IMR-90 (cell line): ENCODE measurements at regions not wholly inside any gene's neighbourhood (a gene's known extent, or its start where the extent isn't known, plus 50 kb on each side); places are given as distances from the start of the nearest gene placed in this dataset.

ENCODE experiments used
- ATAC-seq: fragments of 200-7000 bp; cut with Tn5 transposase; 2 replicates; pipeline ENCODE4 v1.9.1; 2020; ENCODE audit warnings: low read depth, mild to moderate bottlenecking, moderate library complexity
- BruUV-seq: library from RNA; stranded (reverse); fragments of 400-500 nt; replicated peaks from 2 replicates; lab custom pipeline; 2021; lab: Mats Ljungman, UMichigan
- CTCF ChIA-PET: fragments of 300-600 bp; formaldehyde crosslinking; extraction: SDS; loops from one replicate; lab custom pipeline; 2021; ENCODE audit warnings: antibody characterized with exemption; lab: Yijun Ruan, JAX
- POLR2A ChIA-PET: fragments of 300-600 bp; sonication (Branson Sonifier 250); formaldehyde crosslinking; loops from one replicate; lab custom pipeline; 2022; ENCODE audit warnings: antibody characterized with exemption; ENCODE audit not compliant: unreplicated experiment; lab: Charles Lee
- DNase-seq: peaks from one replicate; pipeline ENCODE4 v3.0.0; 2013
- H2AFZ ChIP-seq: replicated peaks from 2 replicates; pipeline ENCODE3; 2013; ENCODE audit warnings: low read length, mild to moderate bottlenecking; ENCODE audit not compliant: poor library complexity
- H2AK5ac ChIP-seq: 2 replicates; pipeline ENCODE4 v1.6.1; 2013; ENCODE audit warnings: low read depth, low read length, inconsistent platforms
- H2AK9ac ChIP-seq: replicated peaks from 2 replicates; pipeline ENCODE3; 2013; ENCODE audit warnings: mild to moderate bottlenecking, low read depth, low read length, moderate library complexity; ENCODE audit not compliant: poor library complexity
- H2BK120ac ChIP-seq: 2 replicates; pipeline ENCODE4 v1.6.1; 2013; ENCODE audit warnings: low read depth, low read length, inconsistent platforms
- H2BK15ac ChIP-seq: 3 replicates; pipeline ENCODE4 v1.6.1; 2013; ENCODE audit warnings: low read depth, low read length, inconsistent platforms
- H2BK20ac ChIP-seq: 2 replicates; pipeline ENCODE4 v1.6.1; 2013; ENCODE audit warnings: low read depth, mild to moderate bottlenecking, inconsistent platforms, low read length, moderate library complexity
- H2BK5ac ChIP-seq: 2 replicates; pipeline ENCODE4 v1.6.1; 2013; ENCODE audit warnings: mild to moderate bottlenecking, low read depth, low read length, inconsistent platforms; ENCODE audit not compliant: poor library complexity, severe bottlenecking
- H3K14ac ChIP-seq: replicated peaks from 2 replicates; pipeline ENCODE4 v1.6.1; 2013; ENCODE audit warnings: low read depth, low read length, inconsistent platforms
- H3K18ac ChIP-seq: 2 replicates; pipeline ENCODE4 v1.6.1; 2013; ENCODE audit warnings: low read depth, low read length, control low read depth
- H3K23ac ChIP-seq: 2 replicates; pipeline ENCODE4 v1.6.1; 2013; ENCODE audit warnings: low read depth, low read length, inconsistent platforms
- H3K27ac ChIP-seq: 2 replicates; pipeline ENCODE4 v1.5.1; 2013; ENCODE audit warnings: mild to moderate bottlenecking, control low read depth, low read length; ENCODE audit not compliant: insufficient read depth
- H3K27me3 ChIP-seq: 2 replicates; pipeline ENCODE4 v1.6.1; 2013; ENCODE audit warnings: low read length; ENCODE audit not compliant: control insufficient read depth, insufficient read depth
- H3K36me3 ChIP-seq: 2 replicates; pipeline ENCODE4 v1.6.1; 2013; ENCODE audit warnings: low read length, mixed read lengths; ENCODE audit not compliant: control insufficient read depth, insufficient read depth
- H3K4ac ChIP-seq: 2 replicates; pipeline ENCODE4 v1.6.1; 2013; ENCODE audit warnings: low read depth, low read length, inconsistent platforms
- H3K4me1 ChIP-seq: 2 replicates; pipeline ENCODE4 v1.6.1; 2013; ENCODE audit warnings: low read length, mixed read lengths; ENCODE audit not compliant: control insufficient read depth, insufficient read depth
- H3K4me2 ChIP-seq: 2 replicates; pipeline ENCODE4 v1.6.1; 2013; ENCODE audit warnings: low read depth, mild to moderate bottlenecking, control low read depth, low read length, moderate library complexity
- H3K4me3 ChIP-seq: 2 replicates; pipeline ENCODE4 v1.5.1; 2013; ENCODE audit warnings: low read depth, mild to moderate bottlenecking, control low read depth, low read length, moderate library complexity; ENCODE audit not compliant: insufficient read depth
- H3K56ac ChIP-seq: 2 replicates; pipeline ENCODE4 v1.6.1; 2013; ENCODE audit warnings: low read length, inconsistent platforms; ENCODE audit not compliant: insufficient read depth; ENCODE audit errors: extremely low read depth
- H3K79me1 ChIP-seq, 2 experiments: 2 replicates each; pipeline ENCODE4 v1.6.1; 2013; ENCODE audit warnings: low read length in 2 of 2, inconsistent platforms in 1 of 2, low read depth in 1 of 2
- H3K9ac ChIP-seq: 2 replicates; pipeline ENCODE4 v1.6.1; 2013; ENCODE audit warnings: low read depth, low read length, control low read depth
- H3K9me1 ChIP-seq: 2 replicates; pipeline ENCODE4 v1.6.1; 2013; ENCODE audit warnings: low read length, inconsistent platforms; ENCODE audit not compliant: insufficient read depth
- H3K9me3 ChIP-seq: 2 replicates; pipeline ENCODE4 v1.6.1; 2013; ENCODE audit warnings: low read length; ENCODE audit not compliant: control insufficient read depth, insufficient read depth
- H4K20me1 ChIP-seq: 2 replicates; pipeline ENCODE4 v1.6.1; 2013; ENCODE audit warnings: low read length, inconsistent platforms; ENCODE audit not compliant: insufficient read depth
- H4K5ac ChIP-seq: 2 replicates; pipeline ENCODE4 v1.6.1; 2013; ENCODE audit warnings: mild to moderate bottlenecking, low read depth, low read length, control low read depth
- H4K8ac ChIP-seq, 2 experiments: 2 replicates each; pipeline ENCODE4 v1.6.1; 2013; ENCODE audit warnings: low read depth in 2 of 2, low read length in 2 of 2, control low read depth in 1 of 2, inconsistent platforms in 1 of 2
- H4K91ac ChIP-seq: 2 replicates; pipeline ENCODE4 v1.6.1; 2013; ENCODE audit warnings: low read depth, low read length, inconsistent platforms; ENCODE audit not compliant: insufficient read depth
- BHLHE40 ChIP-seq: fragments of 150-350 bp; IDR thresholded peaks from 2 replicates; pipeline ENCODE4 v1.6.1; 2016; ENCODE audit warnings: mild to moderate bottlenecking, low read depth, low read length
- CEBPB ChIP-seq: IDR thresholded peaks from 2 replicates; pipeline ENCODE4 v1.6.1; 2012; ENCODE audit warnings: low read depth, low read length, improper control_type of control experiment
- CHD1 ChIP-seq: IDR thresholded peaks from 2 replicates; pipeline ENCODE4 v1.6.1; 2012; ENCODE audit warnings: low read depth, low read length, improper control_type of control experiment
- FOS ChIP-seq: fragments of 150-350 bp; IDR thresholded peaks from 2 replicates; pipeline ENCODE4 v1.6.1; 2016; ENCODE audit warnings: low read depth, low read length
- MAFK ChIP-seq: IDR thresholded peaks from 2 replicates; pipeline ENCODE4 v1.6.1; 2012; ENCODE audit warnings: low read depth, low read length, improper control_type of control experiment
- MAZ ChIP-seq: IDR thresholded peaks from 2 replicates; pipeline ENCODE4 v1.6.1; 2012; ENCODE audit warnings: low read depth, mild to moderate bottlenecking, low read length, improper control_type of control experiment, moderate library complexity, borderline replicate concordance
- MXI1 ChIP-seq: IDR thresholded peaks from 2 replicates; pipeline ENCODE4 v1.6.1; 2012; ENCODE audit warnings: low read depth, mild to moderate bottlenecking, low read length, moderate library complexity, borderline replicate concordance
- NFE2L2 ChIP-seq: fragments of 150-350 bp; IDR thresholded peaks from 2 replicates; pipeline ENCODE4 v1.6.1; 2016; ENCODE audit warnings: low read depth, mild to moderate bottlenecking, low read length
- POLR2A ChIP-seq: IDR thresholded peaks from 2 replicates; pipeline ENCODE4 v1.6.1; 2012; ENCODE audit warnings: mild to moderate bottlenecking, low read depth, low read length
- RAD21 ChIP-seq: IDR thresholded peaks from 2 replicates; pipeline ENCODE4 v1.6.1; 2012; ENCODE audit warnings: low read length, improper control_type of control experiment
- RCOR1 ChIP-seq: IDR thresholded peaks from 2 replicates; pipeline ENCODE4 v1.6.1; 2012; ENCODE audit warnings: mild to moderate bottlenecking, low read length, improper control_type of control experiment; ENCODE audit not compliant: insufficient replicate concordance
- RFX5 ChIP-seq: IDR thresholded peaks from 2 replicates; pipeline ENCODE4 v1.8.0; 2012; ENCODE audit warnings: low read depth, mild to moderate bottlenecking, low read length, moderate library complexity
- SMC3 ChIP-seq: fragments of 150-350 bp; IDR thresholded peaks from 2 replicates; pipeline ENCODE4 v1.6.1; 2016; ENCODE audit warnings: low read depth, mild to moderate bottlenecking, antibody characterized with exemption, low read length, moderate library complexity
- WGBS, 2 experiments: methylation state at CpG; one replicate each; pipeline versions ENCODE4 v1.1.5 to v1.1.7; 2013; ENCODE audit warnings: missing lambda C conversion rate in 2 of 2; ENCODE audit not compliant: insufficient read length in 1 of 2; ENCODE audit errors: extremely low coverage in 2 of 2; 5-methylcytosine and 5-hydroxymethylcytosine counted together
- dilution Hi-C: fragments of 300-500 bp; cut with HindIII; formaldehyde crosslinking; loops from one replicate; pipeline ENCODE4 v1.14.3; 2018; ENCODE audit warnings: low sequenced_read_pairs; ENCODE audit not compliant: unreplicated experiment
- in situ Hi-C: fragments of 300-500 bp; cut with MboI; formaldehyde crosslinking; loops from 3 replicates; pipeline ENCODE4 v1.14.3; 2019; ENCODE audit warnings: low sequenced_read_pairs, inconsistent platforms, mixed read lengths
- intact Hi-C: fragments of 100-400 bp; cut with micrococcal nuclease; formaldehyde crosslinking; loops from 2 replicates; pipeline ENCODE4 v1.10.0; 2022
- TF ChIP-seq, protein P1 (sequence below): fragments of 150-350 bp; IDR thresholded peaks from 2 replicates; pipeline ENCODE4 v1.6.1; 2016; ENCODE audit warnings: low read depth, mild to moderate bottlenecking, low read length, moderate library complexity, borderline replicate concordance
- TF ChIP-seq, protein P2 (sequence below): fragments of 150-350 bp; IDR thresholded peaks from 2 replicates; pipeline ENCODE4 v1.6.1; 2017; ENCODE audit warnings: mild to moderate bottlenecking, antibody characterized with exemption, low read length, low read depth
- TF ChIP-seq, protein P3 (sequence below): conservative IDR thresholded peaks from 2 replicates; pipeline ENCODE4 v1.5.1; 2012; ENCODE audit warnings: mild to moderate bottlenecking, low read depth, low read length, improper control_type of control experiment

DNA sequence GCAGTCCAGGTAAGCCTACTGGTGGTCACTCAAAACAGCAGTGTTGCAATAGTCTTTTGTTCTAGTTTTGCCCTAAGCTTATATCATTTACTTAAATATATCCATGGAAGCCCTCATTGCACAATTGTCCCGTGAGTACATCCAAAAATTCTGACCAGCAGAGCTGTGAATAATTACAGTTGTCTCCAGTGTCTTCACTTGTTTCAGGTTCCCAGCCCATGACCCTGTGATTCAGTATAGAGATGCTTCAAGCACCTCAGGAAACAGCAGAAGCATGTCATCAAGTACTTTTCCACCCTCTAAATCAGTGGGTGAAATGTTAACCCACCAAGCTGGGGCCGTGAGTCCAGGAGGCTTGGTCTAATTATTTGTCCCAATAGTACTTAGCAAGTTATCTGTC, 214.9 kb upstream of the RPS6KA3 start:
- Histone ChIP-seq H3K4me2 (no peak overlapping the region), H3K79me1 (no peaks in the 10 kb centered on the region), H3K9ac (no peak overlapping the region), H2BK15ac (no peak overlapping the region), H3K9me1 (no peaks in the 10 kb centered on the region), H3K36me3 (no peaks in the 10 kb centered on the region), H2AK5ac (no peak overlapping the region), H3K27me3 (no peaks in the 10 kb centered on the region; the same call in 1 of the 2 replicates), H3K4ac (no peak overlapping the region), H2BK120ac (no peak overlapping the region), H4K20me1 (no peaks in the 10 kb centered on the region), H2BK20ac (no peak overlapping the region), H2AFZ (no peak overlapping the region), H3K4me3 (no peak overlapping the region), H3K23ac (no peak overlapping the region), H3K14ac (no peak overlapping the region), H4K8ac (no peak overlapping the region), H4K5ac (no peak overlapping the region), H3K27ac (no peak overlapping the region), H3K4me1 (no peaks in the 10 kb centered on the region), H2AK9ac (no peak overlapping the region), H4K91ac (no peak overlapping the region), H3K18ac (no peak overlapping the region), H3K56ac (no peak overlapping the region), H3K9me3 (no peaks in the 10 kb centered on the region), H2BK5ac (no peak overlapping the region)
- 33% methylated on average over 1 of the region's 2 CpGs; no CpG with 5 or more reads in 1 of the 2 experiments for WGBS, 2 experiments
- no TSS peak for BruUV-seq
- ChIA-PET POLR2A (no interaction called here), CTCF (interaction anchor here (1.2 kb wide), 1 partner anchor 18 kb away, joined by 3 read pairs; no protein-coding TSS in a partner anchor)
- in situ Hi-C loops (no loop called here), dilution Hi-C loops (no loop called here), intact Hi-C loops (no loop called here)
- ATAC-seq (no peak), DNase-seq (no peak)
- TF ChIP-seq NFE2L2 = no peak
- TF ChIP-seq CEBPB = no peak
- TF ChIP-seq MAFK = no peak
- no peak for TF ChIP-seq MXI1
- TF ChIP-seq, protein P1, sequence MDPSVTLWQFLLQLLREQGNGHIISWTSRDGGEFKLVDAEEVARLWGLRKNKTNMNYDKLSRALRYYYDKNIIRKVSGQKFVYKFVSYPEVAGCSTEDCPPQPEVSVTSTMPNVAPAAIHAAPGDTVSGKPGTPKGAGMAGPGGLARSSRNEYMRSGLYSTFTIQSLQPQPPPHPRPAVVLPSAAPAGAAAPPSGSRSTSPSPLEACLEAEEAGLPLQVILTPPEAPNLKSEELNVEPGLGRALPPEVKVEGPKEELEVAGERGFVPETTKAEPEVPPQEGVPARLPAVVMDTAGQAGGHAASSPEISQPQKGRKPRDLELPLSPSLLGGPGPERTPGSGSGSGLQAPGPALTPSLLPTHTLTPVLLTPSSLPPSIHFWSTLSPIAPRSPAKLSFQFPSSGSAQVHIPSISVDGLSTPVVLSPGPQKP = no peak
- no peak for TF ChIP-seq MAZ
- no peak for TF ChIP-seq POLR2A
- no peak for TF ChIP-seq RCOR1
- TF ChIP-seq FOS = no peak
- TF ChIP-seq SMC3 = no peak
- TF ChIP-seq CHD1 = no peak
- TF ChIP-seq, protein P2, sequence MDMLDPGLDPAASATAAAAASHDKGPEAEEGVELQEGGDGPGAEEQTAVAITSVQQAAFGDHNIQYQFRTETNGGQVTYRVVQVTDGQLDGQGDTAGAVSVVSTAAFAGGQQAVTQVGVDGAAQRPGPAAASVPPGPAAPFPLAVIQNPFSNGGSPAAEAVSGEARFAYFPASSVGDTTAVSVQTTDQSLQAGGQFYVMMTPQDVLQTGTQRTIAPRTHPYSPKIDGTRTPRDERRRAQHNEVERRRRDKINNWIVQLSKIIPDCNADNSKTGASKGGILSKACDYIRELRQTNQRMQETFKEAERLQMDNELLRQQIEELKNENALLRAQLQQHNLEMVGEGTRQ = no peak
- TF ChIP-seq, protein P3, sequence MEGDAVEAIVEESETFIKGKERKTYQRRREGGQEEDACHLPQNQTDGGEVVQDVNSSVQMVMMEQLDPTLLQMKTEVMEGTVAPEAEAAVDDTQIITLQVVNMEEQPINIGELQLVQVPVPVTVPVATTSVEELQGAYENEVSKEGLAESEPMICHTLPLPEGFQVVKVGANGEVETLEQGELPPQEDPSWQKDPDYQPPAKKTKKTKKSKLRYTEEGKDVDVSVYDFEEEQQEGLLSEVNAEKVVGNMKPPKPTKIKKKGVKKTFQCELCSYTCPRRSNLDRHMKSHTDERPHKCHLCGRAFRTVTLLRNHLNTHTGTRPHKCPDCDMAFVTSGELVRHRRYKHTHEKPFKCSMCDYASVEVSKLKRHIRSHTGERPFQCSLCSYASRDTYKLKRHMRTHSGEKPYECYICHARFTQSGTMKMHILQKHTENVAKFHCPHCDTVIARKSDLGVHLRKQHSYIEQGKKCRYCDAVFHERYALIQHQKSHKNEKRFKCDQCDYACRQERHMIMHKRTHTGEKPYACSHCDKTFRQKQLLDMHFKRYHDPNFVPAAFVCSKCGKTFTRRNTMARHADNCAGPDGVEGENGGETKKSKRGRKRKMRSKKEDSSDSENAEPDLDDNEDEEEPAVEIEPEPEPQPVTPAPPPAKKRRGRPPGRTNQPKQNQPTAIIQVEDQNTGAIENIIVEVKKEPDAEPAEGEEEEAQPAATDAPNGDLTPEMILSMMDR = no peak
- TF ChIP-seq RAD21 = no peak
- TF ChIP-seq RFX5 = no peak
- no peak for TF ChIP-seq BHLHE40
